Fibroblast of skin of right biceps (primary cell): ENCODE measurements at regions not wholly inside any gene's neighbourhood (a gene's known extent, or its start where the extent isn't known, plus 50 kb on each side); places are given as distances from the start of the nearest gene placed in this dataset.
A peak's percentile ranks its signal among the peaks of the same experiment; 100 is the strongest.
"Not testable (repeated sequence)": the region's sequence is repeated elsewhere in the genome, so short reads cannot be mapped to it uniquely, and the experiment has no call there.

ENCODE experiments used
- DNase-seq: peaks from one replicate; pipeline ENCODE4 v3.0.0-alpha.2; 2013

- DNase-seq = no peak
Observed at GRCh38 chr19:13652810-13653590, 111.3 kb upstream of the MRI1 start.

GRCh38 chr19:13646758-13647157 is 117.6 kb upstream of the MRI1 start:
- DNase-seq = no peak

- no peak for DNase-seq
Observed at GRCh38 chr19:13644645-13645044, 119.7 kb upstream of the MRI1 start.

- DNase-seq = no peak
Observed at GRCh38 chr19:13640611-13641010, 123.7 kb upstream of the MRI1 start.

DNA sequence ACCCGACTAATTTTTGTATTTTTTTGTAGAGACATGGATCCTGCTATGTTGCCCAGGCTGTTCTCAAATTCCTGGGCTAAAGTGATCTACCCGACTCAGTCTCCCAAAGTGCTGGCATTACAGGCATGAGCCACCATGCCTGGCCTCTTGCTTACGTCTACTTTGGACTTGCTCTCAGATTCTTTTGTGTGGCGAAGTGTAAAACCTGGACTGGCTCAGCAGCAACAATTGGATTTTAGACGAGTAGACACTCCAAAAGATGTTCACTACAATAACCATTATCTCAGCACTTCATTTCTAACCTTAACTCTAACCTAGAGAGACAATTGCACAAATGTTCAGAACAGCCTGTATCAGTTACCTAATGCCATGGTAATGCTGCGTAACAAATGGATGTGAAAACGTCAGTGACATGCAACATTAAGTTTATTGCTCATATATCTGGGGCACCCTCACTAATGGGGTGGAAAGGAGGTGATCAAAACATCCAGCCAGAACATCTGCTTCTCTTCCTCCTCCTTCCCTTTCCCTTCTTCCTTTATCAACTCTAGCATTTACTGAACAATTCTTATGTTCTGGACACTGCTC is 124.9 kb upstream of the MRI1 start:
- DNase-seq = no peak

DNA sequence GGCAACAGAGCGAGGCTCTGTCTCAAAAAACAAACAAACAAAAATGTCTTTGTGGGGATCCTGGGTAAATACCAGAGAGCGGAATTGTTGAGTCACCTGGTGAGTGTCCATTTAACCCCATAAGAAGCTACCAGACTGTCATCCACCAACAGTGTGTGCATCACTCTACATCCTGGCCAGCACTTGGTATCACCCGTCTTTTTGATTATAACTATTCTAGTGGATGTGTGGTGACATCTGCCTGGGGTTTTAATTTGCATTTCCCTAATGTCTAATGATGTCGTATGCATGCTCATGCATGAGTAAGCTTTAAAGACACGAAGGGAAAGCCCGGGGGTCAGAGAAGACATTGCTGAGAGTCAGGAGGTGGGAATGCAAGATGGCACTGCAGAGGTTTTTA is 126.7 kb upstream of the MRI1 start:
- DNase-seq = peak; percentile 71

DNA sequence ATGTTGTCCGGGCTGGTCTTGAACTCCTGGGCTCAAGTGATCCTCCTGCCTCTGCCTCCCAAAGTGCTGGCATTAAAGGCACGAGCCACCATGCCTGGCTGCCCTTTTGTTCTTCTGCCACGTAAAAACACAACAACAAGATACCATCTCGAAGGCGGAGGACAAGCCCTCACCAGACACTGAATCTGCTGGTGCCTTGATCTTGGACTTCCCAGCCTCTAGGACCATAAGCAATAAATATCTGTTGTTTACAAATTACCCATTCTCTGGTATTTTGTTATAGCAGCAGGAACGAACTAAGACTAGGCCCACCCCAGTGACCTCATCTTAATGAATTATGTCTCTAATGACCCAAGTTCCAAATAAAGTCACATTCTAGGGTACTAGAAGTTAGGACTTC is 128.4 kb upstream of the CACNA1A start:
- no peak for DNase-seq

DNA sequence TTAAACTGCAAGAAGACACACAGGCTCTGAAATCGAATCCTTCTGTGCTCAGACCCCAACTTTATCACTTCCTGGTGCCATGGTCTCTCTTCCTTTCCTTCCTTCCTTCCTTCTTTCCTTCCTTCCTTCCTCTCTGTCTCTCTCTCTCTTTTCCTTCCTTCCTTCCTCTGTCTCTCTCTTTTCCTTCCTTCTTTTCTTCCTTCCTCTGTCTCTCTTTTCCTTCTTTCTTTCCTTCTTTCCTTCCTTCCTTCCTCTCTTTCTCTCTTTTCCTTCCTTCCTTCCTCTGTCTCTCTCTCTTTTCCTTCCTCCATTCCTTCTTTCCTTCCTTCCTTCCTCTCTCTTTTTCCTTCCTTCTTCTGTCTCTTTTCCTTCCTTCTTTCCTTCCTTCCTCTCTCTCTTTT is 127.2 kb upstream of the CACNA1A start:
- DNase-seq = no peak

GRCh38 chr19:13633109-13633508 is 126.8 kb upstream of the CACNA1A start:
- DNase-seq = peak; percentile 40

DNA sequence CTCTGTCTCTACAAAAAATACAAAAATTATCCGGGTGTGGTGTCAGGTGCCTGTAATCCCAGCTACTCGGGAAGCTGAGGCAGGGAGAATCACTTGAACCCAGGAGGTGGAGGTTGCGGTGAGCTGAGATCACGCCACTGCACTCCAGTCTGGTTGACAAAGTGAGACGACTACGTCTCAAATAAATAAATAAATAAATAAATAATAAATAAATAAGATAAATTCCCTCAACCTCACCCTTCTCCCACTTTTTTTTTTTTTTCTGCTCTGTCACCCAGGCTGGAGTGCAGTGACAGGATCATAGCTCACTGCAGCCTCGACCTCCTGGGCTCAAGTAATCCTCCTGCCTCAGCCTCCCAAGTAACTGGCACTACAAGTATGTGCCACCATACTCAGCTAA is 125.9 kb upstream of the CACNA1A start:
- DNase-seq = not testable (repeated sequence)

DNA sequence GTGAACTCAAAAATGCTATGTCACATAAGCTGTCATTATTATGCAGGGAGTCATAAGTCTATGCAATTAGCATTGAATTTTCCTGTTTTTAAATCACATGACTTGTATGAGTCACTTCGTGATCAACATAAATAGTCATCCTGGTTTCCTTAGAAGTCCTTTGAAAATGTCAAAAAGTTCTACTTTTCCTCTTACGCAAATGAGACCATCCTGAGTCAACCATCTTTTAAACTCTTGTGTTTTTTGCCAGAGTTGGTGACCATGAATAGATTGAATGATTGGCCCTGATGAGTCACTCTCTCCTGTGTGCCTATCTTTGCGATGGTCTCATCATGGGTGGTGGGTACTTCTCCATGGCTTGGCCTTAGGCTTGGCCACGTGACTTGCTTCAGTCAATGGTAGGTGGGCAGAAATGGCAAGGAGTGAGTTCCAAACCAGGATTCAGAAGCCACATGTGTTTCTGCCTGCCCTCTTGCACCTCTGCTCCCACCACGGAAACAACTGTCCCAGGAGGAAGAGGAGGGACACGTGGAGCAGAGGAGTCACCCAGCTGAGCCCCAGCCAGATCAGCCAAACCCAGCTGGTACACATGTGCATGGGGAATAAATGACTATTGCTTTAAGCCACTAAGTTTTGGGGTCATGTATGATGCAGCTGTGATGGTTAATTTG is 123.5 kb upstream of the CACNA1A start:
- DNase-seq = peak; percentile 87

- no peak for DNase-seq
Observed at GRCh38 chr19:13627531-13627930, 121.3 kb upstream of the CACNA1A start.

GRCh38 chr19:13623716-13624710 is 117.7 kb upstream of the CACNA1A start:
- DNase-seq = no peak

DNA sequence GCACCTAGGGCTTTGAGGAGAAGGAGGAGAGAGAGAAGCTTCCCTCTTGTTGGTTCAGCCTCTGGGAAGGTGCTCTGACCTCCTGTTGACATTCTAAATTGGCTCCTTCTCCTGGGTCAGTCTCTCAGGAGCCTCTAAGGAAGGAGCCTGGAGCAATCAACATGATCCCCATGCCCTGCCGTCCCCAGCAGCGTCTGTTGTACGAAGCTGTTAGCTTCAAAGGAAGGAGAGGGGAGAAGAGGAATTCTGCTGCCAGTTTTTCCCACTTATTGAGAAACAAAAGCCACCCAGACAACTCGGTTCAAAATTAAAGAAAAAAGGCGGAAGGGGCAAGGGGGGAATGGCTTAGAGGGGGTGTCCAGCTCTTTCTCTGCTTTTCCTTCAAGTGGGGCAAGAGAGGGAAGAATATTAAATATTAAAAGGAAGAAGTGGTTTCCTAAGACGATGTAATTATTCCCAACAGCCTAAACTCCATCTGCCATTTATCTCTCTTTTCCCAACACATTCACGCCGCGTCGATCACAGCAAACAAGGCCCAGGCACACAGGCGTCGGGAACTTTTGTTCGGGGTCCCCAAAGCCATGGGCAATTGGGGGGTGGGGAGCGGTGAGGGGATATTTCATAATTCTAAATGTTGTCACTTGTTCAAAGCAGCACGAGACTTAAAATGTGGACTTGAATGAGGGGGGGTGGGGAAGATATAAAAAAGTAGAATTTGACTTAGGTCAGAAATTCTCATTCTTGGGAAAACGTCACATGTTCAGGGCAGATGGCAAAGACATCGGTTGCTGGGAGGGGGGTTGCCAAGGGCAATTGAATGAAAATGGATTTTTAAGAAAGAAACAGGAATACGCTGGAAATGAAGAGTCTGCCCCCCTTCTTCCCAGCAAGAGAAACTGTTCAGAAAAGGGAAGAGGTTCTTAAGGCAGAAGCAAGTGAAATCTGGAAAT is 116.8 kb upstream of the CACNA1A start:
- no peak for DNase-seq

- DNase-seq = peak; percentile 92
Observed at GRCh38 chr19:13621413-13621812, 115.1 kb upstream of the CACNA1A start.

- DNase-seq = peak; percentile 49
Observed at GRCh38 chr19:13619203-13619632, 112.9 kb upstream of the CACNA1A start.

DNA sequence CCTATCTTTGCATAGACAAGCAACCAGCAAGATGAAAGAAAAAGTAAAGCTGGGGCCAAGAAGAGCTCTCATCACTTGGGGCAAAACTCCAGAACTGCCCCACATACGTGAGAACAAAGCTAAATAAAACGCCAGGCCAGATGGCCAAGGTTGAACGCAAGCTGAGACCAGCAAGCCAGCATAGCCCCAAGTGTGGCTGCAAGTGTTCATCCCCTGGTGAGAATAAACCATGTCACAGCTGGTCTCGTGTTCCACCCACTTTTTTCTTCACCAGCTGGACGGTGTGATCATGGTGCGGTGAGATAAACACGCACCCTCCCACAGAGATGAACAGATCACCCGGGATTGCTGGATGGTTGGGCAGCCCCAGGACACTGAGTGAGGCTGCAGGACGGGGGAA is 109.6 kb upstream of the CACNA1A start:
- no peak for DNase-seq

GRCh38 chr19:13613447-13613846 is 107.2 kb upstream of the CACNA1A start:
- DNase-seq = no peak

DNA sequence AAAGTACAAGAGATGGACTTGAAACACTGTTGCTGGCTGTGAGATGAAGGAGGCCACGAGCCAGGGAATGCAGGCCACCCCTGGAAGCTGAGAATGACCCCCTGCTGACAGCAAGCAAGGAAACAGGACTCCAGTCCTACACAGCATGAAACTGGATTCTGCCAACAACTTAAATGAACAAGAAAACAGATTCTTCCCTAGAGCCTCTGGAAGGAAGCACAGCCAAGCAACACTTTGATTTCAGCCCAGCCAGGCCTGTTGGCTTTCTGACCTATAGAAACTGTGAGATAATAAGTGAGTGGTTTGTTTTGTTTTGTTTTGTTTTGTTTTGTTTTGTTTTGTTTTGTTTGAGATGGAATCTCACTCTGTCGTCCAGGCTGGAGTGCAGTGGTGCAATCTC is 105.3 kb upstream of the CACNA1A start:
- DNase-seq = no peak

DNA sequence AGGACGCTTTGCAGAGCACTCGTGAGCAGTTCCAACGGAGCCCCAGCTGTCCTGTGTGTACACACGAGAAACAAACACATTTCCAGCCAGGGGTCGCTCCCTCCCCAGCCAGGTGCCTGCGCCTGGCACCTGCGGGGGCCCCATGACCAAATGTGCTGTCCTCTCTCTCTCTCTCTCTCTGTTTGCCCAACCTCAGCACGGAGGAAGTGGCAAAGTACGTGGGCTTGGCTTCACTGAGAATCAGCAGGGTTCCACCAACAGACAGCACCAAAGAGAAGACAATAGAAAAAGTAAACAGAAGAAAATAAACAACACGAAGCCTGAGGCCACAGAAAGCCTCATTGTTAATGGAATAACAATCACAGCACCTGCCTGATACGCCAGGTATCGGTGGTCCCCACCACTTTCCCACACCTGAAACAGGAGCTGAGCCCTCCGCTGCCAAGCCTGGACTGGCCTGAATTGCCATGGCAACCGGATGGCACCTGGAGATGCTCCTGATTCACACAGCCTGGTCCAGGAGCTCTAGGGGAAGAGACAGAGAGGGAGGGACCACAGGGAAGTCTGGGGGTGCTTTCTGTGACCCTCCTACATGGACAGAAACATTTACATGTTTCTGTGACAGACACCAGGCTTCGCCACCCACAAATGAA is 103.9 kb upstream of the CACNA1A start:
- no peak for DNase-seq

DNA sequence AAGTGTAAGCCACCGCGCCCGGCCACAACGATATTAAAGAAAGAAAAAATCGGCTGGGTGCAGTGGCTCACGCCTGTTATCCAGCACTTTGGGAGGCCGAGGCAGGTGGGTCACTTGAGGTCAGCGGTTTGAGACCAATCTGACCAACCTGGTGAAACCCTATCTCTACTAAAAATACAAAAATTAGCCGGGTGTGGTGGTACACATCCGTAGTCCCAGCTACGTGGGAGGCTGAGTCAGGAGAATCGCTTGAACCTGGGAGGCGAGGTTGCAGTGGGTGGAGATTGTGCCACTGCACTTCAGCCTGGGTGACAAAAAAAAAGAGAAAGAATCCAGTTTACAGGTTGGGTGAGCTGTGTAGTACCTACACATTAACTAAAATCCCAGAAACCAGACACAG is 99.9 kb upstream of the CACNA1A start:
- no peak for DNase-seq
